KMS-11 (cell line): ENCODE measurements at regions not wholly inside any gene's neighbourhood (a gene's known extent, or its start where the extent isn't known, plus 50 kb on each side); places are given as distances from the start of the nearest gene placed in this dataset.

Experiments used
- H2AFZ ChIP-seq: fragments of 200-600 bp; sonication (generic); 2 replicates; pipeline ENCODE4 v1.6.1; 2016; ENCODE audit warnings: antibody characterized with exemption, mixed run types, low read depth
- H3K27ac ChIP-seq: fragments of 200-600 bp; sonication (generic); 2 replicates; pipeline ENCODE4 v1.6.1; 2016; ENCODE audit warnings: mild to moderate bottlenecking, mixed run types
- H3K27me3 ChIP-seq: fragments of 200-600 bp; sonication (generic); 2 replicates; pipeline ENCODE4 v1.6.1; 2017; ENCODE audit warnings: mild to moderate bottlenecking, low read depth, mixed run types, moderate library complexity; ENCODE audit not compliant: insufficient read depth
- H3K36me3 ChIP-seq: fragments of 200-600 bp; sonication (generic); 2 replicates; pipeline ENCODE4 v1.6.1; 2017; ENCODE audit warnings: mild to moderate bottlenecking, mixed run types; ENCODE audit not compliant: insufficient read depth
- H3K4me1 ChIP-seq: fragments of 200-600 bp; sonication (generic); 2 replicates; pipeline ENCODE4 v1.6.1; 2016; ENCODE audit warnings: mild to moderate bottlenecking, low read depth, mixed run types; ENCODE audit not compliant: poor library complexity, severe bottlenecking
- H3K4me2 ChIP-seq: fragments of 200-600 bp; sonication (generic); 2 replicates; pipeline ENCODE4 v1.7.0; 2016; ENCODE audit warnings: mild to moderate bottlenecking, mixed run types
- H3K4me3 ChIP-seq: fragments of 200-600 bp; sonication (generic); IDR thresholded peaks from 2 replicates; pipeline ENCODE4 v1.6.1; 2017; ENCODE audit warnings: low read depth, low read length, mixed read lengths; ENCODE audit not compliant: insufficient read depth
- H3K79me2 ChIP-seq: fragments of 200-600 bp; sonication (generic); 2 replicates; pipeline ENCODE4 v1.6.1; 2016; ENCODE audit warnings: low read depth, mixed run types; ENCODE audit not compliant: insufficient read depth
- H3K9ac ChIP-seq: fragments of 200-600 bp; sonication (generic); 2 replicates; pipeline ENCODE4 v1.6.1; 2016; ENCODE audit warnings: mild to moderate bottlenecking, mixed run types
- H4K20me1 ChIP-seq: fragments of 200-600 bp; sonication (generic); 2 replicates; pipeline ENCODE4 v1.6.1; 2016; ENCODE audit warnings: mild to moderate bottlenecking, mixed run types; ENCODE audit not compliant: insufficient read depth
- TF ChIP-seq, protein P1 (sequence below): fragments of 200-600 bp; sonication (generic); conservative IDR thresholded peaks from 2 replicates; pipeline ENCODE4 v1.6.1; 2017; ENCODE audit warnings: low read depth, mild to moderate bottlenecking, antibody characterized with exemption, low read length, moderate library complexity, mixed read lengths

DNA sequence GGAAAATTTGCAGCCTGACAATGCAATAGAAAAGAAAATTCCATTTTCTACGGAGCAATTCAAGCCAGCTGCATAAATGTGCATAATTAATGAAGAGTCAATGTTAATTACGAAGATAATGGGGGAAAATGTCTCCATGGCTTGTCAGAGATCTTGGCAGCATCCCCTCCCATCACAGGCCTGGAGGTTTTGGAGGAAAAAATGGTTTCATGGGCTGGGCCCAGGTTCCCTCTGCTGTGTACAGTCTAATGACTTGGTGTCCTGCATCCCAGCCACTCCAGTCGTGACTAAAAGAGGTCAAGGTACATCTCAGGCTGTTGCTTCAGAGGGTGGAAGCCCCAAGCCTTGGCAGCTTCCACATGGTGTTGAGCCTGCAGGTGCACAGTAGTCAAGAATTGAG lies 779.7 kb downstream of the DCDC2C start:
- no peak overlapping the region for H3K4me2 ChIP-seq
- no peaks in the 10 kb centered on the region for H3K79me2 ChIP-seq
- no peaks in the 10 kb centered on the region for H3K36me3 ChIP-seq
- H4K20me1 ChIP-seq = no peaks in the 10 kb centered on the region
- H3K27ac ChIP-seq = no peak overlapping the region
- H3K4me1 ChIP-seq = no peaks in the 10 kb centered on the region
- H3K4me3 ChIP-seq = no peak overlapping the region
- no peak overlapping the region for H3K9ac ChIP-seq
- no peaks in the 10 kb centered on the region for H3K27me3 ChIP-seq
- TF ChIP-seq, protein P1, sequence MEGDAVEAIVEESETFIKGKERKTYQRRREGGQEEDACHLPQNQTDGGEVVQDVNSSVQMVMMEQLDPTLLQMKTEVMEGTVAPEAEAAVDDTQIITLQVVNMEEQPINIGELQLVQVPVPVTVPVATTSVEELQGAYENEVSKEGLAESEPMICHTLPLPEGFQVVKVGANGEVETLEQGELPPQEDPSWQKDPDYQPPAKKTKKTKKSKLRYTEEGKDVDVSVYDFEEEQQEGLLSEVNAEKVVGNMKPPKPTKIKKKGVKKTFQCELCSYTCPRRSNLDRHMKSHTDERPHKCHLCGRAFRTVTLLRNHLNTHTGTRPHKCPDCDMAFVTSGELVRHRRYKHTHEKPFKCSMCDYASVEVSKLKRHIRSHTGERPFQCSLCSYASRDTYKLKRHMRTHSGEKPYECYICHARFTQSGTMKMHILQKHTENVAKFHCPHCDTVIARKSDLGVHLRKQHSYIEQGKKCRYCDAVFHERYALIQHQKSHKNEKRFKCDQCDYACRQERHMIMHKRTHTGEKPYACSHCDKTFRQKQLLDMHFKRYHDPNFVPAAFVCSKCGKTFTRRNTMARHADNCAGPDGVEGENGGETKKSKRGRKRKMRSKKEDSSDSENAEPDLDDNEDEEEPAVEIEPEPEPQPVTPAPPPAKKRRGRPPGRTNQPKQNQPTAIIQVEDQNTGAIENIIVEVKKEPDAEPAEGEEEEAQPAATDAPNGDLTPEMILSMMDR = no peak
- no peak overlapping the region for H2AFZ ChIP-seq

DNA sequence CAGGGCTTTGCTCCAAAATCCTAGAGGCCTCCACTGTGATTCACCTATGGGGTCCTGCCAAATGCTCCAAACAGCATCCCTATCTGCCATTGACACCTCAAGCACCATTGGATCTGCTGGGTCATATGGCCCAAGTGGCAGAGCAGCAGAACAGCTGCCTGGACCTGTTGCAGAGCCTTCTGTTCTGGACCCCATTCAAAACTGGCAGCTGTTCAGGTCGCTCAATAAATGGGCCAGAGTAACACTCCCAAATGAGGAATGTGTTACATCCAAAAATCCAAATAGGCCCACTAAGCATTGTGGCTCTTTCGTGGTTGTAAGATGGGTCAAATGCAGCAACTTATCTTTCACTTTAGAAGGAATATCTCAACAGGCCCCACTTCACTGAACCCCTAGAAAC lies 783.6 kb downstream of the DCDC2C start:
- Histone ChIP-seq H3K9ac (no peak overlapping the region), H3K4me3 (no peak overlapping the region), H3K27me3 (no peaks in the 10 kb centered on the region), H3K4me2 (no peak overlapping the region), H2AFZ (no peak overlapping the region), H3K79me2 (no peaks in the 10 kb centered on the region), H3K27ac (no peak overlapping the region), H4K20me1 (no peaks in the 10 kb centered on the region), H3K4me1 (no peaks in the 10 kb centered on the region), H3K36me3 (no peaks in the 10 kb centered on the region)
- TF ChIP-seq, protein P1 = no peak

DNA sequence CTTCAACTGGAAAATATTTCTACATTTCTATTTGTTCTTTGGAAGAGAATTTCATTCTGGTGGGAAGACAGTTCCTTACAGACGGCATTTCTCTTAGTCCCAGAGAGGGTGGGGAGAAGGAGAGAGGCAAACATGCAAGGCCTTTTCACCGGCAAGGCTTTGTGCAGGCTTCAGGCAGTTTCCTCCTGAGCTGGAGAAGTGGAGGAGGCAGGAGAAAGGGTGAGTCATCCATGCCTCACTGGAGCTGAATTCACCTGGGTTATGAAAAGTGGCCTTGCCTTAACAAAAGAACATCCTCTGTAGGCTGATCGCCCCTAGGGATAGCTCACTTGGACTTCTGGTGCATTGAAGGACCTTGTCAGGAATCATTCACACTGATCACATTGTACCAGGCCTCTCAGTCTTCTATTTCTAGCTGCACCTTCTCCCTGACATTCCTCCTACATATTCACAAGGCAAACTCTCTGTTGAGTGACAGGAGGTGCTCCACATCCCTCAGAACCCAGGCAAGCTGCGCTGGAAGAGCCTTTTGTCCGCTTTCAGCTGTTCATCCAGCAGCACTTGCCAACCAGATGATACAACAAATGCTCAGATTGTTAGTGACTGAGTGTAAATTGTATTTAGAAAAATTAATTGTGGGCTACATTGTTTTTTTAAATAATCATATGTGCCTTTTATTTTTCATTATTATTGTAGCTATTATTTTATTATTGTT lies 796.1 kb downstream of the DCDC2C start:
- Histone ChIP-seq H3K4me1 (no peaks in the 10 kb centered on the region), H2AFZ (no peak overlapping the region), H3K9ac (no peak overlapping the region)

DNA sequence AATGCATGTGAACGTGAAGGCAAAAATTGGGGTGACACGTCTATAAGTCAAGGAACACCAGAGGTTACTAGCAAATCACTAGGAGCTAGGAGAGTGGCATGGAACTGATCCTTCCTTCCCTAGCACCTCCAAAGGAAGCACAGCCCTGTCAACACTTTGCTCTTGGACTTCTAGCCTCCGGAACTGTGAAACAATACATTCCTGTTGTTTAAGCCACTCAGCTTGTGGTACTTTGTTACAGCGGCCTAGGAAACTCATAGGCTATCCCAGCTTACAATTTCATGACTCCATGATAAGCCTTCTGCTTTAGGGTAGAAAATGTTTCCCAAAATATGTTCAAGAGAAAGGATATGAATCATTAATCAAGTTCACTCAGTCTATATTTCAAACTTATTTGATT lies 798.1 kb downstream of the DCDC2C start:
- no peaks in the 10 kb centered on the region for H3K4me1 ChIP-seq
- TF ChIP-seq, protein P1 = no peak
- no peaks in the 10 kb centered on the region for H3K36me3 ChIP-seq
- H2AFZ ChIP-seq = no peak overlapping the region
- no peaks in the 10 kb centered on the region for H3K27me3 ChIP-seq
- no peaks in the 10 kb centered on the region for H4K20me1 ChIP-seq
- no peak overlapping the region for H3K9ac ChIP-seq
- no peak overlapping the region for H3K27ac ChIP-seq
- no peak overlapping the region for H3K4me3 ChIP-seq
- H3K4me2 ChIP-seq = no peak overlapping the region
- no peaks in the 10 kb centered on the region for H3K79me2 ChIP-seq

More for the DNA sequence above, 796.1 kb downstream of the DCDC2C start:
- H3K36me3 ChIP-seq = no peaks in the 10 kb centered on the region
- no peak overlapping the region for H3K27ac ChIP-seq
- TF ChIP-seq, protein P1 = no peak
- H3K4me3 ChIP-seq = no peak overlapping the region
- H4K20me1 ChIP-seq = no peaks in the 10 kb centered on the region
- no peaks in the 10 kb centered on the region for H3K79me2 ChIP-seq
- no peak overlapping the region for H3K4me2 ChIP-seq
- no peaks in the 10 kb centered on the region for H3K27me3 ChIP-seq
